ENCODE measurements at regions not wholly inside any gene's neighbourhood (a gene's known extent, or its start where the extent isn't known, plus 50 kb on each side); places are given as distances from the start of the nearest gene placed in this dataset.

DNA sequence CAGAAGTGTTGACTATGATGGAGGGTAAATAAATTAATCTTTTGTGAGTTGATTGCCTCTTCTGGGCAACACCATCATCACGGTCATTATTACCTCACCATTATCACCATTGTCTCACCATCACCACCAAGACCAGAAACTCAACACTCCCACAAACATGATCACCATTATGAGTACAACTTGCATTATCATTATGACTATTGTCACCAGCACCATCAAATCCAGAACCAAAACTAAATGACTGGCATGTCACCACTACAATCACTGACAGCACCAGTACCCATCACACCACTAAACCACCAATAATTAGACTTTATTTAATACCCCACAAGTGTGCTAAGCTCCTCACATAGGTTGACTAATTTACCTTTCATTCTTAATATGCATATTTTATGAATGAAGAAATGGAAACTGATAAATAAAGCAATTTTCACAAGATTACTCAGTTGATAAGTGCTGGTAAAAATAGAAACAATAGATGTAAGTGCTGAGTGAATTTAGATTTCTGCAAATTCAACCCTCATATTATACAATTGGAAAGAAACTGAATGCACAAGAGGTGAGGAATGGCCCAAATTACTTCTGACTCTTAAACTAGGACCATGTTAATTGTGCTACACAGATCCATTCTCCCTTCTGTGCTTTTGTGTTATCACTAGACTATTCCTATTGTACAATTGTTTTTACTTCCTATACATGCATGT, 517.8 kb upstream of the PAPPA start:
- Histone ChIP-seq H3F3A (replicated peaks; ENCODE audit: insufficient read depth) (peaks cover 5% of the 10 kb centered on the region), H3K4me3 (ENCODE audit: low read depth in 2 of 2, low read length in 1 of 2) (no peak overlapping the region), H3K79me2 (ENCODE audit: insufficient read depth) (no peaks in the 10 kb centered on the region), H3K9me3 (no peaks in the 10 kb centered on the region), H3K9me2 (no peaks in the 10 kb centered on the region), H3K36me3 (replicated peaks in 1 of 2; ENCODE audit: control insufficient read depth in 1 of 2, insufficient read depth in 2 of 2, low read length in 1 of 2) (peaks cover 0 to 4% of the 10 kb centered on the region in 2 experiments), H3K4me1 (ENCODE audit: control insufficient read depth in 1 of 2, insufficient read depth in 2 of 2, low read depth in 1 of 2, low read length in 1 of 2) (peaks cover 0 to 26% of the 10 kb centered on the region in 2 experiments; a peak in 1 of 4 replicates), H2AFZ (ENCODE audit: low read depth) (no peak overlapping the region), H3K4me2 (no peak overlapping the region), H3K9ac (no peak overlapping the region), H4K20me1 (ENCODE audit: insufficient read depth) (no peaks in the 10 kb centered on the region), H3K27ac (ENCODE audit: low read depth in 2 of 2, low read length in 1 of 2) (no peak overlapping the region), H3K27me3 (ENCODE audit: insufficient read depth) (no peaks in the 10 kb centered on the region)
- no peak for DNase-seq
- TF ChIP-seq FOXJ3 (CRISPR knock-in tag; IDR thresholded peaks at IDR 0.05), result no peak
- no peak for TF ChIP-seq TAF1 (IDR thresholded peaks at IDR 0.05; ENCODE audit: borderline replicate concordance, low read depth, low read length)
- TF ChIP-seq NFIC (IDR thresholded peaks at IDR 0.05; ENCODE audit: borderline replicate concordance), result no peak
- TF ChIP-seq, protein P1, sequence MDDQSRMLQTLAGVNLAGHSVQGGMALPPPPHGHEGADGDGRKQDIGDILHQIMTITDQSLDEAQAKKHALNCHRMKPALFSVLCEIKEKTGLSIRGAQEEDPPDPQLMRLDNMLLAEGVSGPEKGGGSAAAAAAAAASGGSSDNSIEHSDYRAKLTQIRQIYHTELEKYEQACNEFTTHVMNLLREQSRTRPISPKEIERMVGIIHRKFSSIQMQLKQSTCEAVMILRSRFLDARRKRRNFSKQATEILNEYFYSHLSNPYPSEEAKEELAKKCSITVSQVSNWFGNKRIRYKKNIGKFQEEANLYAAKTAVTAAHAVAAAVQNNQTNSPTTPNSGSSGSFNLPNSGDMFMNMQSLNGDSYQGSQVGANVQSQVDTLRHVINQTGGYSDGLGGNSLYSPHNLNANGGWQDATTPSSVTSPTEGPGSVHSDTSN (IDR thresholded peaks at IDR 0.05), result no peak
- TF ChIP-seq SMC3 (IDR thresholded peaks at IDR 0.05; ENCODE audit: low read depth, low read length), result no peak
- TF ChIP-seq CHD2 (IDR thresholded peaks at IDR 0.05; ENCODE audit: low read length, partially characterized antibody), result no peak
- TF ChIP-seq EP300 (IDR thresholded peaks at IDR 0.05; ENCODE audit: borderline replicate concordance in 1 of 2, low read depth in 1 of 2, low read length in 1 of 2), result no peak
- TF ChIP-seq GABPA (IDR thresholded peaks at IDR 0.05; ENCODE audit: low read depth), result no peak
- TF ChIP-seq, protein P2, sequence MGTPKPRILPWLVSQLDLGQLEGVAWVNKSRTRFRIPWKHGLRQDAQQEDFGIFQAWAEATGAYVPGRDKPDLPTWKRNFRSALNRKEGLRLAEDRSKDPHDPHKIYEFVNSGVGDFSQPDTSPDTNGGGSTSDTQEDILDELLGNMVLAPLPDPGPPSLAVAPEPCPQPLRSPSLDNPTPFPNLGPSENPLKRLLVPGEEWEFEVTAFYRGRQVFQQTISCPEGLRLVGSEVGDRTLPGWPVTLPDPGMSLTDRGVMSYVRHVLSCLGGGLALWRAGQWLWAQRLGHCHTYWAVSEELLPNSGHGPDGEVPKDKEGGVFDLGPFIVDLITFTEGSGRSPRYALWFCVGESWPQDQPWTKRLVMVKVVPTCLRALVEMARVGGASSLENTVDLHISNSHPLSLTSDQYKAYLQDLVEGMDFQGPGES (IDR thresholded peaks at IDR 0.05; ENCODE audit: low read depth, low read length), result no peak
- TF ChIP-seq, protein P3, sequence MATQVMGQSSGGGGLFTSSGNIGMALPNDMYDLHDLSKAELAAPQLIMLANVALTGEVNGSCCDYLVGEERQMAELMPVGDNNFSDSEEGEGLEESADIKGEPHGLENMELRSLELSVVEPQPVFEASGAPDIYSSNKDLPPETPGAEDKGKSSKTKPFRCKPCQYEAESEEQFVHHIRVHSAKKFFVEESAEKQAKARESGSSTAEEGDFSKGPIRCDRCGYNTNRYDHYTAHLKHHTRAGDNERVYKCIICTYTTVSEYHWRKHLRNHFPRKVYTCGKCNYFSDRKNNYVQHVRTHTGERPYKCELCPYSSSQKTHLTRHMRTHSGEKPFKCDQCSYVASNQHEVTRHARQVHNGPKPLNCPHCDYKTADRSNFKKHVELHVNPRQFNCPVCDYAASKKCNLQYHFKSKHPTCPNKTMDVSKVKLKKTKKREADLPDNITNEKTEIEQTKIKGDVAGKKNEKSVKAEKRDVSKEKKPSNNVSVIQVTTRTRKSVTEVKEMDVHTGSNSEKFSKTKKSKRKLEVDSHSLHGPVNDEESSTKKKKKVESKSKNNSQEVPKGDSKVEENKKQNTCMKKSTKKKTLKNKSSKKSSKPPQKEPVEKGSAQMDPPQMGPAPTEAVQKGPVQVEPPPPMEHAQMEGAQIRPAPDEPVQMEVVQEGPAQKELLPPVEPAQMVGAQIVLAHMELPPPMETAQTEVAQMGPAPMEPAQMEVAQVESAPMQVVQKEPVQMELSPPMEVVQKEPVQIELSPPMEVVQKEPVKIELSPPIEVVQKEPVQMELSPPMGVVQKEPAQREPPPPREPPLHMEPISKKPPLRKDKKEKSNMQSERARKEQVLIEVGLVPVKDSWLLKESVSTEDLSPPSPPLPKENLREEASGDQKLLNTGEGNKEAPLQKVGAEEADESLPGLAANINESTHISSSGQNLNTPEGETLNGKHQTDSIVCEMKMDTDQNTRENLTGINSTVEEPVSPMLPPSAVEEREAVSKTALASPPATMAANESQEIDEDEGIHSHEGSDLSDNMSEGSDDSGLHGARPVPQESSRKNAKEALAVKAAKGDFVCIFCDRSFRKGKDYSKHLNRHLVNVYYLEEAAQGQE (IDR thresholded peaks at IDR 0.05; ENCODE audit: low read depth, low read length), result no peak
- TF ChIP-seq, protein P4, sequence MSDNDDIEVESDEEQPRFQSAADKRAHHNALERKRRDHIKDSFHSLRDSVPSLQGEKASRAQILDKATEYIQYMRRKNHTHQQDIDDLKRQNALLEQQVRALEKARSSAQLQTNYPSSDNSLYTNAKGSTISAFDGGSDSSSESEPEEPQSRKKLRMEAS (IDR thresholded peaks at IDR 0.05; ENCODE audit: low read depth), result no peak
- TF ChIP-seq ELF1 (IDR thresholded peaks at IDR 0.05), result no peak
- no peak for TF ChIP-seq POLR2AphosphoS5 (IDR thresholded peaks at IDR 0.05; ENCODE audit: low read depth, low read length)
- TF ChIP-seq JUND (IDR thresholded peaks at IDR 0.05), result no peak
- TF ChIP-seq RAD21 (IDR thresholded peaks at IDR 0.05; ENCODE audit: low read length), result no peak
- TF ChIP-seq, protein P5, sequence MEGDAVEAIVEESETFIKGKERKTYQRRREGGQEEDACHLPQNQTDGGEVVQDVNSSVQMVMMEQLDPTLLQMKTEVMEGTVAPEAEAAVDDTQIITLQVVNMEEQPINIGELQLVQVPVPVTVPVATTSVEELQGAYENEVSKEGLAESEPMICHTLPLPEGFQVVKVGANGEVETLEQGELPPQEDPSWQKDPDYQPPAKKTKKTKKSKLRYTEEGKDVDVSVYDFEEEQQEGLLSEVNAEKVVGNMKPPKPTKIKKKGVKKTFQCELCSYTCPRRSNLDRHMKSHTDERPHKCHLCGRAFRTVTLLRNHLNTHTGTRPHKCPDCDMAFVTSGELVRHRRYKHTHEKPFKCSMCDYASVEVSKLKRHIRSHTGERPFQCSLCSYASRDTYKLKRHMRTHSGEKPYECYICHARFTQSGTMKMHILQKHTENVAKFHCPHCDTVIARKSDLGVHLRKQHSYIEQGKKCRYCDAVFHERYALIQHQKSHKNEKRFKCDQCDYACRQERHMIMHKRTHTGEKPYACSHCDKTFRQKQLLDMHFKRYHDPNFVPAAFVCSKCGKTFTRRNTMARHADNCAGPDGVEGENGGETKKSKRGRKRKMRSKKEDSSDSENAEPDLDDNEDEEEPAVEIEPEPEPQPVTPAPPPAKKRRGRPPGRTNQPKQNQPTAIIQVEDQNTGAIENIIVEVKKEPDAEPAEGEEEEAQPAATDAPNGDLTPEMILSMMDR (IDR thresholded peaks at IDR 0.05), result no peak
- no peak for TF ChIP-seq TCF12 (IDR thresholded peaks at IDR 0.05)
- TF ChIP-seq RXRA (IDR thresholded peaks at IDR 0.05; ENCODE audit: borderline replicate concordance, low read depth), result no peak
- no peak for TF ChIP-seq FOXM1 (IDR thresholded peaks at IDR 0.05; ENCODE audit: low read depth)
- TF ChIP-seq SIN3A (IDR thresholded peaks at IDR 0.05; ENCODE audit: borderline replicate concordance, low read depth, low read length), result no peak
- ChIA-PET POLR2A (no interaction called here), CTCF (no interaction called here)
- 100% methylated on average over 1 of the region's 1 CpG for WGBS (ENCODE audit: low lambda C conversion rate)

Measured in SK-N-SH (cell line).